ENCODE measurements at regions not wholly inside any gene's neighbourhood (a gene's known extent, or its start where the extent isn't known, plus 50 kb on each side); places are given as distances from the start of the nearest gene placed in this dataset.

GRCh38 chr5:82835488-82835887, 241.7 kb downstream of the TMEM167A start:
- no peak for DNase-seq

GRCh38 chr5:82834151-82834550, 243.0 kb downstream of the TMEM167A start:
- DNase-seq, result no peak

- no peak for DNase-seq
These were observed 243.9 kb downstream of the TMEM167A start for GRCh38 chr5:82833277-82833676.

- no peak for DNase-seq
These were observed 244.7 kb downstream of the TMEM167A start for GRCh38 chr5:82832445-82832844.

- no peak for DNase-seq
These were observed 249.0 kb downstream of the TMEM167A start for GRCh38 chr5:82828211-82828610.

GRCh38 chr5:82827651-82828050, 249.5 kb downstream of the TMEM167A start:
- no peak for DNase-seq

- no peak for DNase-seq
These were observed 254.6 kb downstream of the TMEM167A start for GRCh38 chr5:82822634-82822927.

GRCh38 chr5:82821846-82822633, 255.2 kb downstream of the TMEM167A start:
- no peak for DNase-seq

- DNase-seq, result no peak
These were observed 256.0 kb downstream of the TMEM167A start for GRCh38 chr5:82820961-82821845.

- DNase-seq, result no peak
These were observed 257.0 kb downstream of the TMEM167A start for GRCh38 chr5:82820188-82820587.

- DNase-seq, result no peak
These were observed 259.1 kb downstream of the TMEM167A start for GRCh38 chr5:82817897-82818676.

GRCh38 chr5:82816926-82817325, 260.3 kb downstream of the TMEM167A start:
- no peak for DNase-seq

GRCh38 chr5:82815871-82816270, 261.3 kb downstream of the TMEM167A start:
- no peak for DNase-seq

GRCh38 chr5:82813861-82814260, 263.3 kb downstream of the TMEM167A start:
- no peak for DNase-seq

- DNase-seq, result no peak
These were observed 264.6 kb downstream of the TMEM167A start for GRCh38 chr5:82812575-82812974.

GRCh38 chr5:82811490-82811889, 265.7 kb downstream of the TMEM167A start:
- no peak for DNase-seq

- no peak for DNase-seq
These were observed 267.6 kb downstream of the TMEM167A start for GRCh38 chr5:82809420-82810143.

- DNase-seq, result no peak
These were observed 268.2 kb downstream of the TMEM167A start for GRCh38 chr5:82808960-82809359.

- DNase-seq, result no peak
These were observed 270.2 kb downstream of the TMEM167A start for GRCh38 chr5:82807021-82807420.

GRCh38 chr5:82806513-82806912, 270.7 kb downstream of the TMEM167A start:
- no peak for DNase-seq

GRCh38 chr5:82804155-82804690, 273.0 kb downstream of the TMEM167A start:
- DNase-seq, result no peak

GRCh38 chr5:82802954-82803353, 274.2 kb downstream of the TMEM167A start:
- DNase-seq, result no peak

Measured in activated CD4-positive, alpha-beta T cell treated with anti-CD3 and anti-CD28 coated beads, Interleukin-2, Interleukin-6, amounts not matched to agents 100 ng/mL and 50 ng/mL, durations not matched to agents 16 hours and 8 hours (primary cell).